Neural progenitor cell (in vitro differentiated cells): ENCODE measurements at regions not wholly inside any gene's neighbourhood (a gene's known extent, or its start where the extent isn't known, plus 50 kb on each side); places are given as distances from the start of the nearest gene placed in this dataset.

Experiments
- DNase-seq: peaks from one replicate; pipeline ENCODE4 v3.0.0-alpha.2; 2016; ENCODE audit warnings: low spot score
- H2AFZ ChIP-seq: fragments of 200-600 bp; sonication (generic); replicated peaks from 2 replicates; pipeline ENCODE4 v1.6.1; 2016; ENCODE audit warnings: antibody characterized with exemption
- H3F3A ChIP-seq: fragments of 200-600 bp; sonication (generic); 2 replicates; pipeline ENCODE4 v1.6.1; 2016; ENCODE audit warnings: antibody characterized with exemption, low read depth
- H3K27ac ChIP-seq: fragments of 200-600 bp; sonication (generic); 2 replicates; pipeline ENCODE4 v1.5.1; 2016; ENCODE audit warnings: mild to moderate bottlenecking
- H3K27me3 ChIP-seq: fragments of 200-600 bp; sonication (generic); 2 replicates; pipeline ENCODE4 v1.6.1; 2016; ENCODE audit warnings: mild to moderate bottlenecking, moderate library complexity
- H3K36me3 ChIP-seq: fragments of 200-600 bp; sonication (generic); 2 replicates; pipeline ENCODE4 v1.5.1; 2016
- H3K4me1 ChIP-seq: fragments of 200-600 bp; sonication (generic); 2 replicates; pipeline ENCODE4 v1.6.1; 2016; ENCODE audit warnings: mixed run types
- H3K4me2 ChIP-seq: fragments of 200-600 bp; sonication (generic); 2 replicates; pipeline ENCODE4 v1.6.1; 2016
- H3K4me3 ChIP-seq: fragments of 200-600 bp; sonication (generic); 2 replicates; pipeline ENCODE4 v1.5.1; 2016
- H3K79me2 ChIP-seq: fragments of 200-600 bp; sonication (generic); 2 replicates; pipeline ENCODE4 v1.6.1; 2016; ENCODE audit warnings: low read depth
- H3K9ac ChIP-seq: fragments of 200-600 bp; sonication (generic); 2 replicates; pipeline ENCODE4 v1.6.1; 2016
- H3K9me3 ChIP-seq: fragments of 200-600 bp; sonication (generic); 2 replicates; pipeline ENCODE4 v1.5.1; 2016; ENCODE audit warnings: low read depth
- H4K20me1 ChIP-seq: fragments of 200-600 bp; sonication (generic); 2 replicates; pipeline ENCODE4 v1.6.1; 2016; ENCODE audit warnings: low read depth
- H3K27ac Mint-ChIP-seq: 3 replicates; pipeline ENCODE4 v1.8.0; 2021; ENCODE audit warnings: mixed read lengths
- H3K27me3 Mint-ChIP-seq: 2 replicates; pipeline ENCODE4 v1.8.0; 2022; ENCODE audit warnings: low read depth, mild to moderate bottlenecking, inconsistent platforms, moderate library complexity, mixed read lengths; ENCODE audit not compliant: insufficient read depth
- H3K36me3 Mint-ChIP-seq: 3 replicates; pipeline ENCODE4 v1.8.0; 2021; ENCODE audit warnings: mixed read lengths
- H3K4me1 Mint-ChIP-seq: 3 replicates; pipeline ENCODE4 v1.8.0; 2021; ENCODE audit warnings: mixed read lengths
- H3K4me3 Mint-ChIP-seq: 3 replicates; pipeline ENCODE4 v1.8.0; 2021; ENCODE audit warnings: mild to moderate bottlenecking, moderate library complexity, mixed read lengths
- H3K9me3 Mint-ChIP-seq: 3 replicates; pipeline ENCODE4 v1.8.0; 2020; ENCODE audit warnings: mixed read lengths
- EZH2 ChIP-seq: fragments of 200-600 bp; sonication (generic); IDR thresholded peaks from 2 replicates; pipeline ENCODE4 v1.6.1; 2017; ENCODE audit warnings: antibody characterized with exemption, mild to moderate bottlenecking, moderate library complexity
- EZH2phosphoT487 ChIP-seq: fragments of 200-600 bp; sonication (generic); IDR thresholded peaks from 2 replicates; pipeline ENCODE4 v1.6.1; 2017; ENCODE audit warnings: antibody characterized with exemption
- TF ChIP-seq, protein P1 (sequence below): fragments of 200-600 bp; sonication (generic); IDR thresholded peaks from 2 replicates; pipeline ENCODE4 v1.5.1; 2017; ENCODE audit warnings: antibody characterized with exemption, mild to moderate bottlenecking

DNA sequence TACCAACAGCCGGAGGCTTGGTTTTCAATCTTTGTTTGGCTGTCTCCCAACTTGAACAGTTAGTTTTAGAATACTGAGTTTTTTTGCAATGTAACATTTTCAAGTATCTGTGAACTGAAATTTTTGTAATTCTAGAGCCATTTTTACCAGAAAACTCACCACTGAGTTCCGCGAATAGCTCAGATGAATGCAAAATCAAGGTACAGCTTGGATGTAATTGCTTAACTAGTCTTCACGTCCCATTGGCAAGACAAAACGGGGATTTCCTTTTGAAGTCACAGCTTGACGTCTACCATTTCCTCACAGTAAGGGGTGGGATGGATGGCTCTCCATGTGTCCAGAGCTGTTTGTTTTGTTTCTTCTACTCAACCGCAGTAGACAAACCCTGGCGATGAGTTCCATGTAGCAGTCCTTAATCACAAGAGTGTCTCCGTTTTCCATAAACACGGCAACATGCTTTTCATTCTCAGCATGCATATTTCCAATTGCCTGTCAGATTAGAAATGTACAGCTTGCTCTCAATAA lies 55.8 kb upstream of the FGFR2 start:
- H3F3A ChIP-seq: no peaks in the 10 kb centered on the region
- peaks cover 16% of the 10 kb centered on the region for H3K4me1 ChIP-seq
- no peak overlapping the region for H3K27ac Mint-ChIP-seq
- H4K20me1 ChIP-seq: no peaks in the 10 kb centered on the region
- H3K27me3 ChIP-seq: no peaks in the 10 kb centered on the region
- no peak overlapping the region for H3K4me3 Mint-ChIP-seq
- H3K27me3 Mint-ChIP-seq: peaks cover 10% of the 10 kb centered on the region
- no peaks in the 10 kb centered on the region for H3K9me3 ChIP-seq
- no peaks in the 10 kb centered on the region for H3K36me3 Mint-ChIP-seq
- no peak overlapping the region for H3K27ac ChIP-seq
- H3K9me3 Mint-ChIP-seq: peaks cover 9% of the 10 kb centered on the region
- no peak overlapping the region for H3K9ac ChIP-seq
- no peak overlapping the region for H3K4me3 ChIP-seq
- peaks cover 21% of the 10 kb centered on the region for H3K4me1 Mint-ChIP-seq
- DNase-seq: no peak
- TF ChIP-seq EZH2 (no peak), EZH2phosphoT487 (no peak)
- TF ChIP-seq, protein P1, sequence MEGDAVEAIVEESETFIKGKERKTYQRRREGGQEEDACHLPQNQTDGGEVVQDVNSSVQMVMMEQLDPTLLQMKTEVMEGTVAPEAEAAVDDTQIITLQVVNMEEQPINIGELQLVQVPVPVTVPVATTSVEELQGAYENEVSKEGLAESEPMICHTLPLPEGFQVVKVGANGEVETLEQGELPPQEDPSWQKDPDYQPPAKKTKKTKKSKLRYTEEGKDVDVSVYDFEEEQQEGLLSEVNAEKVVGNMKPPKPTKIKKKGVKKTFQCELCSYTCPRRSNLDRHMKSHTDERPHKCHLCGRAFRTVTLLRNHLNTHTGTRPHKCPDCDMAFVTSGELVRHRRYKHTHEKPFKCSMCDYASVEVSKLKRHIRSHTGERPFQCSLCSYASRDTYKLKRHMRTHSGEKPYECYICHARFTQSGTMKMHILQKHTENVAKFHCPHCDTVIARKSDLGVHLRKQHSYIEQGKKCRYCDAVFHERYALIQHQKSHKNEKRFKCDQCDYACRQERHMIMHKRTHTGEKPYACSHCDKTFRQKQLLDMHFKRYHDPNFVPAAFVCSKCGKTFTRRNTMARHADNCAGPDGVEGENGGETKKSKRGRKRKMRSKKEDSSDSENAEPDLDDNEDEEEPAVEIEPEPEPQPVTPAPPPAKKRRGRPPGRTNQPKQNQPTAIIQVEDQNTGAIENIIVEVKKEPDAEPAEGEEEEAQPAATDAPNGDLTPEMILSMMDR: no peak
- no peak overlapping the region for H2AFZ ChIP-seq
- H3K4me2 ChIP-seq: no peak overlapping the region
- H3K36me3 ChIP-seq: no peaks in the 10 kb centered on the region
- no peaks in the 10 kb centered on the region for H3K79me2 ChIP-seq

DNA sequence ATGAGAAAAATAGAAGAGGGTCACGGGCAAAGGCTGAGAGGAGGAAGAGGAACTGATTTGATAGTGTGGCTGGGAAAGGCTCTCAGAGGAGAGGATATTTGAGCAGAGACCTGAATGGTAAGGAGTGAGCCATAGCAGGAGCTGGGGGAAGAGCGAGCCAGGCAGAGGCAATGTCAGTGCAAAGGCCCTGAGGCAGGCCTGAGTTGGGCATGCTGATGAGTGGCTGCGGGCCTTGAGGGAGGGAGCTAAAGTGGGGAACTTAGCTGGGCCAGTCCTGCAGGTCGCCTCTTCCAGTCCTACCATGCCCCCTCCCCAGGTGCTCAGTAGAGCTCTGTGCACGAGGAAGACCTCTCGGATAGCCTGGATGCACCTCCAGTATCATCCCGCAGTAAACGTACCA lies 55.4 kb upstream of the FGFR2 start:
- no peak overlapping the region for H3K4me2 ChIP-seq
- Mint-ChIP-seq H3K4me1 (peaks cover 24% of the 10 kb centered on the region), H3K27me3 (peaks cover 6% of the 10 kb centered on the region), H3K4me3 (peak overlapping the region; percentile 19), H3K36me3 (no peaks in the 10 kb centered on the region), H3K9me3 (peaks cover 9% of the 10 kb centered on the region), H3K27ac (no peak overlapping the region)
- no peak for TF ChIP-seq EZH2
- TF ChIP-seq EZH2phosphoT487: no peak
- TF ChIP-seq, protein P1: no peak
- H3K27me3 ChIP-seq: no peaks in the 10 kb centered on the region
- no peaks in the 10 kb centered on the region for H3K79me2 ChIP-seq
- no peaks in the 10 kb centered on the region for H3K36me3 ChIP-seq
- no peaks in the 10 kb centered on the region for H4K20me1 ChIP-seq
- H3F3A ChIP-seq: no peaks in the 10 kb centered on the region
- H2AFZ ChIP-seq: no peak overlapping the region
- no peak overlapping the region for H3K9ac ChIP-seq
- H3K4me3 ChIP-seq: no peak overlapping the region
- peaks cover 17% of the 10 kb centered on the region for H3K4me1 ChIP-seq
- no peak overlapping the region for H3K27ac ChIP-seq
- no peaks in the 10 kb centered on the region for H3K9me3 ChIP-seq
- no peak for DNase-seq

DNA sequence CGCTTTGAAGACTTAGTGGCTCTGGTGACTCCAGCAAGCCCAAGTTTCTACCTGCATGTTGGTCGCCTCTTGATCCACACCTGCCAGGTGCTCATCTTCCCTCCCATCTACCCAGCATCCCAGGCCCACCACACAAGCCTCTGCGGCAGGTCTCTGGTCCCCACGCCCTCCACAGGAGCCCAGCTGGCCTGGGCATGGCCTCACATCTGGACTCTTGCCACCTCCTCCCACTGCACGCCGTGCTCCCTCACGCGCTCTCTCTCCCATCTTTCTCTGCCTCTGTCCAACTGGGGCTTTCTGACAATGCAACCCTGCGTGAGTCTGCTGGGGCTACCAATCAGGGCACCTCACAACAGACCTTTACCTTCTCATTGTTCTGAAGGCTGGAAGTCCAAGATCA lies 50.2 kb upstream of the FGFR2 start:
- no peak overlapping the region for H3K4me3 Mint-ChIP-seq
- Histone ChIP-seq H3K4me3 (no peak overlapping the region), H3K9me3 (no peaks in the 10 kb centered on the region), H3K9ac (no peak overlapping the region), H3K27ac (no peak overlapping the region), H3K36me3 (no peaks in the 10 kb centered on the region), H3K27me3 (no peaks in the 10 kb centered on the region), H3K4me2 (peak overlapping the region; percentile 27), H4K20me1 (no peaks in the 10 kb centered on the region), H3F3A (no peaks in the 10 kb centered on the region), H3K79me2 (no peaks in the 10 kb centered on the region), H3K4me1 (peaks cover 10% of the 10 kb centered on the region), H2AFZ (no peak overlapping the region)
- H3K9me3 Mint-ChIP-seq: peaks cover 2% of the 10 kb centered on the region
- H3K36me3 Mint-ChIP-seq: no peaks in the 10 kb centered on the region
- no peaks in the 10 kb centered on the region for H3K27me3 Mint-ChIP-seq
- TF ChIP-seq EZH2: no peak
- TF ChIP-seq EZH2phosphoT487: no peak
- TF ChIP-seq, protein P1: no peak
- no peak overlapping the region for H3K27ac Mint-ChIP-seq
- H3K4me1 Mint-ChIP-seq: peaks cover 44% of the 10 kb centered on the region
- no peak for DNase-seq
